Cerebellar nuclear complex (tissue), 1 donor: ENCODE measurements at regions not wholly inside any gene's neighbourhood (a gene's known extent, or its start where the extent isn't known, plus 50 kb on each side); places are given as distances from the start of the nearest gene placed in this dataset.

Source experiments
- DNase-seq, 2 experiments: peaks; one replicate each; lab custom pipeline; 2025; lab: John Stamatoyannopoulos, UW

GRCh38 chr9:105861972-105862371, 167.6 kb downstream of the TMEM38B start:
- DNase-seq = no peak

GRCh38 chr9:105864248-105864898, 170.0 kb downstream of the TMEM38B start:
- no peak for DNase-seq

GRCh38 chr9:105865285-105865684, 170.9 kb downstream of the TMEM38B start:
- no peak for DNase-seq

- DNase-seq = no peak
These were observed 177.2 kb downstream of the TMEM38B start for GRCh38 chr9:105871540-105871939.

- DNase-seq = no peak
These were observed 179.5 kb downstream of the TMEM38B start for GRCh38 chr9:105873801-105874200.

- no peak for DNase-seq
These were observed 183.4 kb downstream of the TMEM38B start for GRCh38 chr9:105877721-105878120.

- DNase-seq = no peak
These were observed 184.8 kb downstream of the TMEM38B start for GRCh38 chr9:105879181-105879580.

GRCh38 chr9:105880517-105880916, 186.2 kb downstream of the TMEM38B start:
- DNase-seq = no peak

- no peak for DNase-seq
These were observed 186.7 kb downstream of the TMEM38B start for GRCh38 chr9:105881021-105881420.

- DNase-seq = peak in 1 of 2 experiments; percentile 4
These were observed 187.5 kb downstream of the TMEM38B start for GRCh38 chr9:105881654-105882349.

- DNase-seq = no peak
These were observed 189.5 kb downstream of the TMEM38B start for GRCh38 chr9:105883847-105884246.

GRCh38 chr9:105884416-105884815, 190.1 kb downstream of the TMEM38B start:
- no peak for DNase-seq

- no peak for DNase-seq
These were observed 191.8 kb downstream of the TMEM38B start for GRCh38 chr9:105886136-105886535.

- no peak for DNase-seq
These were observed 193.3 kb downstream of the TMEM38B start for GRCh38 chr9:105887679-105888078.

- DNase-seq = no peak
These were observed 195.9 kb downstream of the TMEM38B start for GRCh38 chr9:105890046-105890822.

- no peak for DNase-seq
These were observed 205.8 kb downstream of the TMEM38B start for GRCh38 chr9:105900123-105900522.

- no peak for DNase-seq
These were observed 207.3 kb downstream of the TMEM38B start for GRCh38 chr9:105901514-105902109.

GRCh38 chr9:105908069-105908468, 213.7 kb downstream of the TMEM38B start:
- DNase-seq = no peak

- DNase-seq = no peak
These were observed 217.0 kb downstream of the TMEM38B start for GRCh38 chr9:105911104-105911911.

- no peak for DNase-seq
These were observed 218.0 kb downstream of the TMEM38B start for GRCh38 chr9:105912157-105912862.
